GM23338 (cell line): ENCODE measurements at regions not wholly inside any gene's neighbourhood (a gene's known extent, or its start where the extent isn't known, plus 50 kb on each side); places are given as distances from the start of the nearest gene placed in this dataset.

Experiments used
- ATAC-seq: fragments of 200-7000 bp; cut with Tn5 transposase; 3 replicates; pipeline ENCODE4 v1.9.1; 2020
- DNase-seq: peaks from one replicate; pipeline ENCODE4 v3.0.0-alpha.2; 2015; ENCODE audit warnings: low spot score
- H2AFZ ChIP-seq: fragments of 200-600 bp; sonication (generic); 2 replicates; pipeline ENCODE4 v1.8.0; 2016; ENCODE audit warnings: antibody characterized with exemption, mild to moderate bottlenecking, moderate library complexity
- H3F3A ChIP-seq: fragments of 200-600 bp; sonication (generic); replicated peaks from 2 replicates; pipeline ENCODE4 v1.8.0; 2017; ENCODE audit warnings: antibody characterized with exemption, mixed run types, low read depth
- H3K27ac ChIP-seq: fragments of 200-600 bp; sonication (generic); 2 replicates; pipeline ENCODE4 v1.6.1; 2016; ENCODE audit warnings: low read depth
- H3K27me3 ChIP-seq: fragments of 200-600 bp; sonication (generic); 2 replicates; pipeline ENCODE4 v1.8.0; 2016; ENCODE audit warnings: mild to moderate bottlenecking, mixed run types, moderate library complexity; ENCODE audit not compliant: insufficient read depth
- H3K36me3 ChIP-seq: fragments of 200-600 bp; sonication (generic); 2 replicates; pipeline ENCODE4 v1.8.0; 2016; ENCODE audit warnings: mild to moderate bottlenecking; ENCODE audit not compliant: insufficient read depth
- H3K4me1 ChIP-seq: fragments of 200-600 bp; sonication (generic); 2 replicates; pipeline ENCODE4 v1.8.0; 2016; ENCODE audit warnings: mild to moderate bottlenecking, moderate library complexity; ENCODE audit not compliant: insufficient read depth
- H3K4me2 ChIP-seq: fragments of 200-600 bp; sonication (generic); 2 replicates; pipeline ENCODE4 v1.7.1; 2017; ENCODE audit warnings: mixed run types
- H3K4me3 ChIP-seq: fragments of 200-600 bp; sonication (generic); 2 replicates; pipeline ENCODE4 v1.6.1; 2016; ENCODE audit warnings: mixed run types
- H3K79me2 ChIP-seq: fragments of 200-600 bp; sonication (generic); replicated peaks from 2 replicates; pipeline ENCODE4 v1.8.0; 2017; ENCODE audit warnings: mild to moderate bottlenecking; ENCODE audit not compliant: insufficient read depth
- H3K9me2 ChIP-seq: fragments of 200-600 bp; sonication (generic); 2 replicates; pipeline ENCODE4 v1.8.0; 2017; ENCODE audit not compliant: insufficient read depth
- H4K20me1 ChIP-seq: fragments of 200-600 bp; sonication (generic); replicated peaks from 2 replicates; pipeline ENCODE4 v1.8.0; 2017; ENCODE audit warnings: mild to moderate bottlenecking; ENCODE audit not compliant: insufficient read depth
- H3K27ac Mint-ChIP-seq: 2 replicates; pipeline ENCODE4 v1.8.0; 2020; ENCODE audit warnings: inconsistent platforms, mild to moderate bottlenecking, moderate library complexity, mixed read lengths
- H3K27me3 Mint-ChIP-seq: 3 replicates; pipeline ENCODE4 v1.8.0; 2022; ENCODE audit warnings: low read depth, mild to moderate bottlenecking, moderate library complexity, mixed read lengths, inconsistent platforms; ENCODE audit not compliant: insufficient read depth, poor library complexity
- H3K36me3 Mint-ChIP-seq: 3 replicates; pipeline ENCODE4 v1.8.0; 2021; ENCODE audit warnings: low read depth, mild to moderate bottlenecking, inconsistent platforms, moderate library complexity, mixed read lengths
- H3K4me1 Mint-ChIP-seq: 3 replicates; pipeline ENCODE4 v1.8.0; 2020; ENCODE audit warnings: mild to moderate bottlenecking, inconsistent platforms, mixed read lengths
- H3K4me3 Mint-ChIP-seq: 3 replicates; pipeline ENCODE4 v1.8.0; 2021; ENCODE audit warnings: moderate library complexity, mild to moderate bottlenecking, inconsistent platforms, mixed read lengths
- H3K9me3 Mint-ChIP-seq: 3 replicates; pipeline ENCODE4 v1.8.0; 2020; ENCODE audit warnings: moderate library complexity, mild to moderate bottlenecking, inconsistent platforms, mixed read lengths
- CTCF ChIP-seq, 2 experiments: fragments of 200-600 bp in 1 of 2; sonication (generic) in 1 of 2; conservative IDR thresholded peaks; 2 replicates each; pipeline versions ENCODE4 v1.5.1 to v1.6.1; 2016 to 2017; ENCODE audit warnings: antibody characterized with exemption in 2 of 2, low read depth in 2 of 2, mild to moderate bottlenecking in 2 of 2, moderate library complexity in 1 of 2
- EZH2 ChIP-seq: fragments of 200-600 bp; sonication (generic); IDR thresholded peaks from one replicate; pipeline ENCODE4 v1.8.0; 2017; ENCODE audit warnings: antibody characterized with exemption, mild to moderate bottlenecking, low read depth; ENCODE audit not compliant: unreplicated experiment
- EZH2phosphoT487 ChIP-seq: fragments of 200-600 bp; sonication (generic); IDR thresholded peaks from one replicate; pipeline ENCODE4 v1.8.1; 2018; ENCODE audit warnings: antibody characterized with exemption; ENCODE audit not compliant: unreplicated experiment
- NANOG ChIP-seq: IDR thresholded peaks from 2 replicates; pipeline ENCODE4 v1.6.1; 2016; ENCODE audit warnings: antibody characterized with exemption, borderline replicate concordance
- POLR2AphosphoS5 ChIP-seq: IDR thresholded peaks from 2 replicates; pipeline ENCODE4 v1.6.1; 2016; ENCODE audit warnings: antibody characterized with exemption, low read depth
- STAT1 ChIP-seq: IDR thresholded peaks from one replicate; pipeline ENCODE4 v1.6.1; 2016; ENCODE audit warnings: antibody characterized with exemption; ENCODE audit not compliant: unreplicated experiment
- ZNF114 ChIP-seq: fragments of 250-450 bp; sonication (Bioruptor Pico); IDR thresholded peaks from 2 replicates; pipeline ENCODE4 v1.5.0; 2020; ENCODE audit warnings: mild to moderate bottlenecking, moderate library complexity
- TF ChIP-seq, protein P1 (sequence below): fragments of 250-450 bp; sonication (Bioruptor Pico); IDR thresholded peaks from 2 replicates; pipeline ENCODE4 v1.5.0; 2020; ENCODE audit warnings: mild to moderate bottlenecking, moderate library complexity

DNA sequence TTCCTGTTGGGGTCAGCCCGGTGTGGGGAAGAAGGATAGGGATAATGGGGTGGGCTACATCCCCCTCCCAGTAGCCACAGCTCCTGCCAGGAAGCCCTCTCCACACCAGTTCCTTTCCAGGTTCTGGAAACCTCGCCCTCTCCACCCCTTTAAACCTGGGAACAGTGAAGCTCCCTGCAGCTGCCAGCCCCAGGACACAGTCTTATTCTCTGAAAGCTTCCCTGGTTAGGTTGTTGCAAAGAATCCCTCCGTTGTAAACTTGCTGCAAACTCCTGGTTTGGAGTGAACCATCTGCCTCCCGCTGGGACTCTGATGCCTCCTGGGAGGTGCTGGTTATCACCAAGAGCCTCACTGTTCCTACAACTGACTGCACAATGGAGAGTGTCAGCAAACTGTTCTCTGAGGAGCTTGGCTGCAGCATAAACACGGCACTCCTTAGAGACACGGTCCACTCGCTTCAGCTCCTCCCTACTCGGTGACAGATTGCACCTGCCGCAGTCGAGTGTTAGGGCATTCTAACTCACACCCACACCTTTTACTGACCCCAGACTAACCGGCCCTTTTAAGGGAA lies 261.8 kb upstream of the RAB6C start (continued):
- TF ChIP-seq, protein P1, sequence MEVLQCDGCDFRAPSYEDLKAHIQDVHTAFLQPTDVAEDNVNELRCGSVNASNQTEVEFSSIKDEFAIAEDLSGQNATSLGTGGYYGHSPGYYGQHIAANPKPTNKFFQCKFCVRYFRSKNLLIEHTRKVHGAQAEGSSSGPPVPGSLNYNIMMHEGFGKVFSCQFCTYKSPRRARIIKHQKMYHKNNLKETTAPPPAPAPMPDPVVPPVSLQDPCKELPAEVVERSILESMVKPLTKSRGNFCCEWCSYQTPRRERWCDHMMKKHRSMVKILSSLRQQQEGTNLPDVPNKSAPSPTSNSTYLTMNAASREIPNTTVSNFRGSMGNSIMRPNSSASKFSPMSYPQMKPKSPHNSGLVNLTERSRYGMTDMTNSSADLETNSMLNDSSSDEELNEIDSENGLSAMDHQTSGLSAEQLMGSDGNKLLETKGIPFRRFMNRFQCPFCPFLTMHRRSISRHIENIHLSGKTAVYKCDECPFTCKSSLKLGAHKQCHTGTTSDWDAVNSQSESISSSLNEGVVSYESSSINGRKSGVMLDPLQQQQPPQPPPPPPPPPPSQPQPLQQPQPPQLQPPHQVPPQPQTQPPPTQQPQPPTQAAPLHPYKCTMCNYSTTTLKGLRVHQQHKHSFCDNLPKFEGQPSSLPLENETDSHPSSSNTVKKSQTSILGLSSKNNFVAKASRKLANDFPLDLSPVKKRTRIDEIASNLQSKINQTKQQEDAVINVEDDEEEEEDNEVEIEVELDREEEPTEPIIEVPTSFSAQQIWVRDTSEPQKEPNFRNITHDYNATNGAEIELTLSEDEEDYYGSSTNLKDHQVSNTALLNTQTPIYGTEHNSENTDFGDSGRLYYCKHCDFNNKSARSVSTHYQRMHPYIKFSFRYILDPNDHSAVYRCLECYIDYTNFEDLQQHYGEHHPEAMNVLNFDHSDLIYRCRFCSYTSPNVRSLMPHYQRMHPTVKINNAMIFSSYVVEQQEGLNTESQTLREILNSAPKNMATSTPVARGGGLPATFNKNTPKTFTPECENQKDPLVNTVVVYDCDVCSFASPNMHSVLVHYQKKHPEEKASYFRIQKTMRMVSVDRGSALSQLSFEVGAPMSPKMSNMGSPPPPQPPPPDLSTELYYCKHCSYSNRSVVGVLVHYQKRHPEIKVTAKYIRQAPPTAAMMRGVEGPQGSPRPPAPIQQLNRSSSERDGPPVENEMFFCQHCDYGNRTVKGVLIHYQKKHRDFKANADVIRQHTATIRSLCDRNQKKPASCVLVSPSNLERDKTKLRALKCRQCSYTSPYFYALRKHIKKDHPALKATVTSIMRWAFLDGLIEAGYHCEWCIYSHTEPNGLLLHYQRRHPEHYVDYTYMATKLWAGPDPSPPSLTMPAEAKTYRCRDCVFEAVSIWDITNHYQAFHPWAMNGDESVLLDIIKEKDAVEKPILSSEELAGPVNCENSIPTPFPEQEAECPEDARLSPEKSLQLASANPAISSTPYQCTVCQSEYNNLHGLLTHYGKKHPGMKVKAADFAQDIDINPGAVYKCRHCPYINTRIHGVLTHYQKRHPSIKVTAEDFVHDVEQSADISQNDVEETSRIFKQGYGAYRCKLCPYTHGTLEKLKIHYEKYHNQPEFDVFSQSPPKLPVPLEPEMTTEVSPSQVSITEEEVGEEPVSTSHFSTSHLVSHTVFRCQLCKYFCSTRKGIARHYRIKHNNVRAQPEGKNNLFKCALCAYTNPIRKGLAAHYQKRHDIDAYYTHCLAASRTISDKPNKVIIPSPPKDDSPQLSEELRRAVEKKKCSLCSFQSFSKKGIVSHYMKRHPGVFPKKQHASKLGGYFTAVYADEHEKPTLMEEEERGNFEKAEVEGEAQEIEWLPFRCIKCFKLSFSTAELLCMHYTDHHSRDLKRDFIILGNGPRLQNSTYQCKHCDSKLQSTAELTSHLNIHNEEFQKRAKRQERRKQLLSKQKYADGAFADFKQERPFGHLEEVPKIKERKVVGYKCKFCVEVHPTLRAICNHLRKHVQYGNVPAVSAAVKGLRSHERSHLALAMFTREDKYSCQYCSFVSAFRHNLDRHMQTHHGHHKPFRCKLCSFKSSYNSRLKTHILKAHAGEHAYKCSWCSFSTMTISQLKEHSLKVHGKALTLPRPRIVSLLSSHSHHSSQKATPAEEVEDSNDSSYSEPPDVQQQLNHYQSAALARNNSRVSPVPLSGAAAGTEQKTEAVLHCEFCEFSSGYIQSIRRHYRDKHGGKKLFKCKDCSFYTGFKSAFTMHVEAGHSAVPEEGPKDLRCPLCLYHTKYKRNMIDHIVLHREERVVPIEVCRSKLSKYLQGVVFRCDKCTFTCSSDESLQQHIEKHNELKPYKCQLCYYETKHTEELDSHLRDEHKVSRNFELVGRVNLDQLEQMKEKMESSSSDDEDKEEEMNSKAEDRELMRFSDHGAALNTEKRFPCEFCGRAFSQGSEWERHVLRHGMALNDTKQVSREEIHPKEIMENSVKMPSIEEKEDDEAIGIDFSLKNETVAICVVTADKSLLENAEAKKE (CRISPR knock-in tag): no peak
- TF ChIP-seq STAT1: no peak
- TF ChIP-seq EZH2phosphoT487: no peak

- Histone ChIP-seq H3K9me2 (no peaks in the 10 kb centered on the region), H3K4me3 (no peak overlapping the region), H3K4me2 (no peak overlapping the region), H3K27ac (no peak overlapping the region), H3K36me3 (no peaks in the 10 kb centered on the region), H2AFZ (no peak overlapping the region), H3K4me1 (0 out of 2 replicates have a peak, but pooled peaks cover 6% of the 10 kb centered on the region), H3K79me2 (no peaks in the 10 kb centered on the region), H3F3A (no peaks in the 10 kb centered on the region), H3K27me3 (no peaks in the 10 kb centered on the region), H4K20me1 (no peaks in the 10 kb centered on the region)
- H3K27ac Mint-ChIP-seq: no peak overlapping the region
- TF ChIP-seq POLR2AphosphoS5 (no peak), EZH2 (no peak), ZNF114 (CRISPR knock-in tag) (no peak), CTCF (conservative IDR thresholded peaks at IDR 0.05; ENCODE audit: low read depth in 2 of 2) (no peak), NANOG (no peak)
- TF ChIP-seq, protein P1 (CRISPR knock-in tag): no peak
- peaks cover 32% of the 10 kb centered on the region for H3K4me1 Mint-ChIP-seq
- no peaks in the 10 kb centered on the region for H3K9me3 Mint-ChIP-seq
- no peaks in the 10 kb centered on the region for H3K36me3 Mint-ChIP-seq
- no peak overlapping the region for H3K4me3 Mint-ChIP-seq
- H3K27me3 Mint-ChIP-seq: peaks cover 7% of the 10 kb centered on the region
- no peak for ATAC-seq
- DNase-seq: no peak
Observed at GRCh38 chr2:129719335-129719734, 260.1 kb upstream of the RAB6C start.
